22Rv1 (cell line): ENCODE measurements at regions not wholly inside any gene's neighbourhood (a gene's known extent, or its start where the extent isn't known, plus 50 kb on each side); places are given as distances from the start of the nearest gene placed in this dataset.

Experiments
- H3K27ac ChIP-seq: fragments of 450-650 bp; 2 replicates; pipeline ENCODE4 v1.5.1; 2017
- CTCF ChIP-seq: fragments of 450-650 bp; IDR thresholded peaks from 2 replicates; pipeline ENCODE4 v1.5.1; 2017; ENCODE audit warnings: mild to moderate bottlenecking
- ZFX ChIP-seq: fragments of 450-650 bp; IDR thresholded peaks from 2 replicates; pipeline ENCODE4 v1.6.1; 2017; ENCODE audit warnings: antibody characterized with exemption, borderline replicate concordance

- TF ChIP-seq ZFX (no peak), CTCF (no peak)
- H3K27ac ChIP-seq: no peak overlapping the region
Observed at GRCh38 chr11:28763876-28764275, 655.7 kb downstream of the METTL15 start.

- TF ChIP-seq CTCF (no peak), ZFX (no peak)
- no peak overlapping the region for H3K27ac ChIP-seq
Observed at GRCh38 chr11:28763151-28763550, 655.0 kb downstream of the METTL15 start.

- TF ChIP-seq ZFX: no peak
- no peak for TF ChIP-seq CTCF
- no peak overlapping the region for H3K27ac ChIP-seq
Observed at GRCh38 chr11:28760676-28761390, 652.6 kb downstream of the METTL15 start.

GRCh38 chr11:28759311-28759710 is 651.1 kb downstream of the METTL15 start:
- no peak for TF ChIP-seq ZFX
- TF ChIP-seq CTCF: no peak
- H3K27ac ChIP-seq: no peak overlapping the region

GRCh38 chr11:28757725-28758515 is 649.7 kb downstream of the METTL15 start:
- TF ChIP-seq CTCF (no peak), ZFX (no peak)
- H3K27ac ChIP-seq: no peak overlapping the region

GRCh38 chr11:28756977-28757376 is 648.8 kb downstream of the METTL15 start:
- no peak for TF ChIP-seq CTCF
- TF ChIP-seq ZFX: no peak
- no peak overlapping the region for H3K27ac ChIP-seq

- TF ChIP-seq ZFX: no peak
- TF ChIP-seq CTCF: no peak
- no peak overlapping the region for H3K27ac ChIP-seq
Observed at GRCh38 chr11:28743061-28743550, 634.9 kb downstream of the METTL15 start.
